NCI-H526 treated with DMSO at 0.1 percent for 48 hours (cell line): ENCODE measurements at regions not wholly inside any gene's neighbourhood (a gene's known extent, or its start where the extent isn't known, plus 50 kb on each side); places are given as distances from the start of the nearest gene placed in this dataset.
A peak's percentile ranks its signal among the peaks of the same experiment; 100 is the strongest.

Experiments used
- DNase-seq: peaks from one replicate; lab custom pipeline; 2025; lab: John Stamatoyannopoulos, UW

DNA sequence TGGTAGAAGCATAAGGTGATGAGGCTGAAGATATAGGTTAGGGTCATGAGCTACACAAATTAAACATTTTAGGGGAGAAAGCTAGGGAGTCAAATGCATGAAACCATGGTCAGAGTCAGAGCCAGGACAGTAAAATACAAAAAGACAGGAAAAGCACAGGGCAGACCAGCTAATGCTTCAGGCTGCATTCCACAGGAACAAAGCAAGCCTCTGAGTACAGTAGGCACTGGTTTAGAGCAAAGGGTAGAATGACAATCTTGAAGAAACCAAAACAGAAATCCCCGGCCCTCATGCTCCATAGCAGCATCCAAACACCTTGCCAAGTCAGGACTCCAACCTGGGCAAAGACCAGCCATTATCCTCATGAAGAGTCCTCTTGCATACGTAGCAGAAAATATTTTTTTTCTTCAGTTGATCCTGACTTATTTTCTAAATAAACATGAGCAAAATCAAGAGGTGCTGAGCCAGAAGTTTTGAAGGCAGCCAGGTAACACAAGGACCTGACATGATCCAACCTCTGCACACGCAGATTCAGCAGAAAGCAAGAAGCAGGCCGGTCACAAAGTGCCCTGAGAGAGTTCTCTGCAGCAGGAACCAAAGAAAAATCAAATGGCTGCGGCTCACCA, 273.1 kb downstream of the TTLL7 start:
- DNase-seq = no peak

DNA sequence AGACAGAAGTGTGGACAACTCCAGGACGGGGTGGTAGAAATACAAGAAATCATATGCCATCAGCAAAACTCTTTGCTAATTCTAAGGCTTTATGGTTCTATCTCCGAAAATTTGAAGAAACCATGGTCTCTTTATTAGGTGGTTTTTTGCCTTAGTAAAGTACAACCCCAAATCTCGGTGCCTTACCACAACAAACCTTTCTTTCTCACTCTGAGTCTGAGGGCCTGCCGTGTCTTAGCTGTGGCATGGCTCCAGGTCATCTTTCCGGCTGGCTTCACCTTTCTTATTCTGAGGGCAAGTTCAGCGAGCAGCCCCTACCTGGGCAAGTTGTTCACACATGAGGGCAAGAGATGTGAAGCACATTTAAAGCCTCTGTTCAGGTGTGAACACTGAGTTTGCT, 280.6 kb downstream of the TTLL7 start:
- DNase-seq = no peak

DNA sequence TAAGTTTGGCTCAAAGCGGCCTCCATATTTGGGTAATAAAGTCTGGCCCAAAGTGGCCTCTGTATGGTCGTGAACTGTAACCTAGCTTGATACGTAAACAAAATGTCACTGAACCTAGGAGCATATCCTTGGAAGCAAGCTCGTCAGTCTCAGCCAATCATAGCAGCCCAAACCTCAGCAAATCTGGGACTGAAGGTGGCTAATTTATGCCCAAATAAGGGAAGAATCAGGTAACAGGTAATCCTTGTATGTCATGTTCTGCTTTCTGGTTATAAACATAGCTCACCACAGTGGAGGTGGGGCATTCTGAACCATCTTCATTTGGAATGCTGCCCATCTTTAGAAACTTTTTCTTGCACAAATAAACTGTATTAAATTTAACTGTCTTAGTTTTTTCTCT, 281.1 kb downstream of the TTLL7 start:
- no peak for DNase-seq

DNA sequence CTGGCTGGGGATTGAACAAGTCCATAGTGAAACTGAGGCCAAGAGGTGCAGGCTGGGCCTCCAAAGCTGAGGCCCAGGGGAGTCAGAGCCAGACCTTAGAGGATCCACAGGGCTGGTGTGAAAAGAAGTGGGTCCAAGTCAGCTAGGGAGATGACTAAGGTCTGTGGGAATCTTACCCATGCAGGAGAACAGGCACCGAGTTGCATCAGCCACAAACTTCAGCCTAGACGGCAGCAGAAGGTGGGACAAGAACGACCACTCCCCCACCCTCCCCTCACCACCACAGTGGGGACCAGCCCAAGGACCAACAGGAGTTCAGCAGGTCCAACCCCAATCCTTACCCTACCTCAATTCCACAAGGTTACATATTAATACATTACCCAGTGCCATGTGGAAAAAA, 282.3 kb downstream of the TTLL7 start:
- no peak for DNase-seq

DNA sequence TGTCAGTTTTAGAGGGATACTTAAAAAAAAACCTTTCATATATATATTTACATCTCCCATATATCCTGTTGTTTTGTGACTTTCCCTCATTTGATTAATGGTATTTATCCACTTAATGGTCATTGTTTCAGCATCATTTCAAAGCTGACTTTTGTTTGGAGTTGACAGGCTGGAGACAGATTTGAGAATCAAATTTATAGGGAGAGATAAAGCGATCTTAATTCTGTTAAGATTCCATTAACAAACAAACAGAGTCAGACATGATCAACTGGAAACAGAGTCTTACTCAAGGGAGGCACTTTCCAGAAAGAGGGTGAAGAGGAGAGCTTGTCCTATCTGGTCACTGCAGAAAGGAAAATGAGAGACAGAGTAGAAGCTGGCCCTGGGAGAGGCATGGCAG, 283.4 kb downstream of the TTLL7 start:
- DNase-seq = no peak

DNA sequence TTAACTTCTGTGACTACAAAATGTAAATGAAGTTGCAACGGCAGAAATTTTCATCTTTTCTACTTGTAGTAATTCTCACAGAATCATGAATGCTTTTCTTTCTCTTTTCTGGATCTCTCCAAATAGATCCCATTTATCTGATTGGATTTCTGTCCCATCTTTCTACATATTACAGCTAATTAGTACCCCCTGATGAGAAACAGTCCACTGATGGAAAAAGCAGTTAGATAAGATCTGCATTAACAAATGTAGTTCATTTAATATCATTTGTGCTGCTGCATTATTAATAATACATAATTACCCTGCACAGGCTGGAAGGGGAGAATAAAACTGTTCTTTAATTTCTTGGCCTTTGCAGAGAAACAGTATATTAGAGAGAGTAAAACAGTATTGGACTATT, 289.3 kb downstream of the TTLL7 start:
- DNase-seq = no peak

DNA sequence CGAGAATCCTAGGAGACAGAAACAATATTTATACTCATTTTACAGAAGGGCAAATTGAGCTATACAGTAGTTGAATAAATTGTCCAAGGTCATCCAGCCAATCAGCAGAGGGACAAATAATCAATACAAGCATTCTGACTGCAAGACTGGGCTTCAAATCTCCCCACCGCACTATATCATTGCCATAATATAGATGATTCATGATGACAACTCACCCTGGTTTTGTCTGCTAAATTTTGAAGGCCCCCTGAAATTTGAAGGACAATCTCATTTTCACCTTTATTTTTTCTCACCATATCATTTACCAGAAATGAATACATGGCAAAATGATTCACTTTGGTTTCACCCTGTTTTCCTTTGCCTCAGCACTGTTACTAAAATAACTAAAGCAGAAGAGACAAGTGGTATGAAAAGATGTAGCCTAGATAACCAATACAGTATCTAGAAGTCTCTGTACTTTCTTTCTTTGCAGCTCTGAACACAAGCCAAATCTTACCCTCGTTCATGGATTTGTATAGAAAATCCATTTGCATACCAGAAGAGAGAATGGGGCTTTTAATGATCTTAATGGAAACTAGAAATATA, 292.5 kb downstream of the TTLL7 start:
- peak; percentile 27 for DNase-seq

DNA sequence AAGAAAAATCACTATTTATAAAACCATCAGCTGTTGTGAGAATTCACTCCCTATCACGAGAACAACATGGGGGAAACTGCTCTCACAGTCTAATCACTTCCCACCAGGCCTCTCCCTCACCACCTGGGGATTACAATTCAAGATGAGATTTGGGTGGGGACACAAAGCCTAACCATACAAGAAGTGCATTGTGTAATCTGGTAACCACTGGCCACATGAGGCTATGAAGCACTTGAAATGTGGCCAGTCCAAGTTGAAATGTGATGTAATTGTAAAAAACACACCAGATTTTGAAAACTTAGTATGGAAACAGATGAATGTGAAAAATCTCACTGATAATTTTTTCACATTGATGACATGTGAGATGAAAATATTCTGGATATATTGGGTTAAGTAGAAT, 293.8 kb downstream of the TTLL7 start:
- no peak for DNase-seq

DNA sequence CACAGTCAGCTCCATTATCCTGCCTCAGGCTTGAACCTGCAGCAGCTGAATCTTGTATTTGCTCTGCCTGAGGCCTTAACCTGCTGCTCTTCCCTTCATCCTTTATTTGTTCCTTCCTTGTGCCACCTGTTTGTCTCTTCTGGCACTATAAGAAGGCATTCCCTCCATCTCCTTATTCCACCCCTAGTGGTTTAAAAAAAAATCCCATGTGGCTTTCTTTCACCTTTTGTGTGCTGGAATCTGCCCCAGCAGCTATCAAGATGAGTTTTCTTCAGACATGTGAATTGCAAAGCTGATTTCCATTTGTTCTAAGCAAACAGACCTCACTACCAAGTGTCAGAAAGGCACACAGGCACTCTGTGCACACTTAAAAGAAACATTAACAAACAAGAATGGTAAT, 294.6 kb downstream of the TTLL7 start:
- DNase-seq = no peak

DNA sequence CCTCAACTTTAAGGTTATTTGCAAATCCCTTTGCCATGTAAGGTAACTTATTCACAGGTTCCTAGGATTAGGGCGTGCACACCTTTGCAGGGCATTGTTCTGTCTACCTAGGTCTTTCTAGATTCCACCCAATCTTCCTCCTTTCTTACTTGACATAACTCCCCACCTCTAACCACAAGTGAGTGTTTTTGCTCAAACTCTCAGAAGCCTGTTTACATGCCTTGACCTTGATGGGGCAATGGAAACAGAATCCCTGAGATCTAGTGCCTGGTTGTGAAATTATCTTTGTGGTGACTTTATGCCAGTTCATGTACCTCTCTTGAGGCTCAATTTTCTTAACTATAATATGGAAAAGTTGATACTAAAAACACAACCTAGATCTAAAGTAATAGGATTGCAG, 296.6 kb downstream of the TTLL7 start:
- no peak for DNase-seq

DNA sequence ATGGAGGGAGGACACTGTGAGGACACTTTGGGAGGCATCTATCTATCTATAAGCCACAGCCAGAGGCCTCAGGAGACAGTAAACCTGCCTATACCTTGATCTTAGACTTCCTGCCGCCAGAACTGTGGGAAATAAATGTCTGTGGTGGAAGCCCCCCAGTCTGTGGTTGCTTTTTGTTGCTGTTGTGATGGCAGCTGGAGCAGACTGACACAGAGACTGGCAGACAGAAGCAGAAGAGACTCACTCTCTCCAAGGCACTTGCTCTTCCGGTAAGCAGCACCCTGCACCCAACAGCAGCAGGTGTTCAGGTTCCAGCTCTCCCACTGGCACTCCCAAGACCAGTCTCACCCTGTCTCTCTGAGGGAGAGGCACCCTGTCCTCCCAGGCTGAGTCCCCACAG, 297.6 kb downstream of the TTLL7 start:
- DNase-seq = no peak

DNA sequence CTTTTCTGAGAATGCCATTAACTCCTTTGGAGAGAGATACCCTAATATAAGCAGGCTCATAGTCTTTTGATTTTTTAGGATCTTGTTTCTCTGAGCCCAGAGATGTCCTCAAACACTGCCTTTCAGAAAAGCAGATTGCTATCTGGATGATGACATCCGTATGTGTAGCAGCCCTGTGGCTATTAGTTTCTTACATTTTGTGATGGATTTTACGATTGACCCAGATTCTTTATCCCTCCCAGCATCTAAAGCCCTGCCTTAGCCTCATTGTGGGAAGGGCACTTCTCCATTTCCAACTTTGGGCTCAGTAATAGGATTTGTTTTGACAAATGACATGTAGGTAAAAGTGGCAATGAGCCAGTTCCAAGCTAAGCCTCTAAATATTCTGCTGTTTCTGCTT, 300.3 kb downstream of the TTLL7 start:
- DNase-seq = no peak

DNA sequence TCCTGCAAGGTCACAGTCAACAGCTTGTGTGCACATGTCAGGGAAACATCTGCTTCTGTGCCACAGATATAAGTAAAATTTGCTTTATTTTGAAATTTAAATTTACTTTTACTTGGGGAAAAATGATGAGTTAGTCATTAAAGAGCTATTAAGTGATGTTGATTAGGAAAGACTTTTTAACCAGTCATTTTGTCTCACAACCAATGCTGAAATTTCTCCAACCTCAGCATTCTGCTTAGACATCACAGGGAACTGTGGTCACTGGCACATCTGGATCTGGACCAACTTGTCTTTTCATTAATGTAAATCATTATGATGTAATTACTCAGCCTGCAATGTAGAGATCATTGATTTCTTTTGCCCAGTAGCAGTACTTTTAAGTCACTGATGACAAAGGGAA, 301.0 kb downstream of the TTLL7 start:
- DNase-seq = no peak

DNA sequence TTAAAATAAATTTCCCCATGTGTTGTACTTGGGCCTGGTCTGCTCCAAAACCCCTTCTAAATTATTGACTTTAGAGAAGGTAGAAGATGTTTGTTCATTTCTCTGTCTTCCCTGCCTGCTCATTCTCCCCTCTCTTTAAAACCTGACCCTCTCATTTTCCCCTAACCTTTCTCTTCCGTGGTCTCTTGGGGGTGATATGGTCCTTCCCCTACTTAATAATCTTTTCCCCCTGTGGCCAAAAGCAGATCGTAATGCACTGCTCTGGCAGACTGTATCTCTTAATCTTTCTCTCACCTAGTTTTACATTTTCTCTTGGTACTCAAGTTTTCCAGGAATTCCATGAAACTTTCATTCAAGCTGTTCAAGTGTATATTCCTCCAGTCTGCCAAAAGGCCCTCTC, 301.7 kb downstream of the TTLL7 start:
- DNase-seq = no peak

DNA sequence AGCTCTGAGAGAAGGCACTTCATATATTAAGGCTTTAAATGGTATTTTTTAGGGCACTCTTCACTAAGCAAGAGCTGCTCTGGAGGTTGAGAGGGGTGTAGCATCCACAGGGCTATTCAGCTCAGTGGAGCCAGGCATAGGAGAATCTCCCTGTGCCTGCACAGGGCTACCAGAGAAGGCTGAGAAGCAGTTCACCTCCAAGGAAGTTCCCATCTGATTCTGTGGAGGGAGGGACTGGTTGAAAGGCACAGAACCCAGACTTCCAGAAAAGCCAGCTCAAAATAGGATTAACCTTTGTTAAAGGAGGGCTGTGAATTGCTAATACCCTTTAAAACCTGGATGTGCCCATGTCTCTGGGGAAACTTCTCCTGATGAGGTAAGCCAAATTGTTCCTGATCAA, 304.5 kb downstream of the TTLL7 start:
- no peak for DNase-seq

DNA sequence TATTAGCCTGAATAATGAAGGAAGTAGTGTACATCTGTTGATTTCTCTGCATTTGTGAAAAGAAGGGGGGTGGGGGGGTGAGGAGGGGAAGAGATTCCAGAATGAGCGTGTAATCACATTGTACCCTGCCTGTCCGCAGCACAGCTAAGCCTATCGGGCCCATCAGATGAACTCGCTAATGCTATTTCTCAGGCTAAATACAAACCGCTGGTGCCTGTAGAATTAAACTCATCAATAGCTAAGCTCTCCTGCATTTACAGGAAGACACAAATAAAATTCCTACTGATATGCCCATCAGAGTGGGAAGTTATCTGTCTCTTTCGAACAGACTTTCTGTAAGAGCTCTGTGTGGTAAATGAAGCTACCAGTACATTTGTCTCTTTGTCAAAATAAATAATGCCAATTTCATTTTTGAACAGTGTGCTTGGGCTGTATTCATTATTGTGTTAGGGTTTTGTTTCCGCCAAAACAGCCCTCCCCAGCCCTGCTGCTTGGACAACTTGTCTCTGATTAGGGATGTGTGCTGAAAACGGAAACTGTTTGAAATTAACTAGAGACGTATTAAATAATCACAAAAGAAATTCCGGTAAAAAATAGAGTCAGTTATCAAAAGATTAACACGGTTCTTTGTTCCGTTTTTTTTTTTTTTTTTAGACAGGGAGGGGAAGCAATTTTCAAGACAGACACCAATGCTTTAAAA, 305.4 kb downstream of the TTLL7 start:
- no peak for DNase-seq

DNA sequence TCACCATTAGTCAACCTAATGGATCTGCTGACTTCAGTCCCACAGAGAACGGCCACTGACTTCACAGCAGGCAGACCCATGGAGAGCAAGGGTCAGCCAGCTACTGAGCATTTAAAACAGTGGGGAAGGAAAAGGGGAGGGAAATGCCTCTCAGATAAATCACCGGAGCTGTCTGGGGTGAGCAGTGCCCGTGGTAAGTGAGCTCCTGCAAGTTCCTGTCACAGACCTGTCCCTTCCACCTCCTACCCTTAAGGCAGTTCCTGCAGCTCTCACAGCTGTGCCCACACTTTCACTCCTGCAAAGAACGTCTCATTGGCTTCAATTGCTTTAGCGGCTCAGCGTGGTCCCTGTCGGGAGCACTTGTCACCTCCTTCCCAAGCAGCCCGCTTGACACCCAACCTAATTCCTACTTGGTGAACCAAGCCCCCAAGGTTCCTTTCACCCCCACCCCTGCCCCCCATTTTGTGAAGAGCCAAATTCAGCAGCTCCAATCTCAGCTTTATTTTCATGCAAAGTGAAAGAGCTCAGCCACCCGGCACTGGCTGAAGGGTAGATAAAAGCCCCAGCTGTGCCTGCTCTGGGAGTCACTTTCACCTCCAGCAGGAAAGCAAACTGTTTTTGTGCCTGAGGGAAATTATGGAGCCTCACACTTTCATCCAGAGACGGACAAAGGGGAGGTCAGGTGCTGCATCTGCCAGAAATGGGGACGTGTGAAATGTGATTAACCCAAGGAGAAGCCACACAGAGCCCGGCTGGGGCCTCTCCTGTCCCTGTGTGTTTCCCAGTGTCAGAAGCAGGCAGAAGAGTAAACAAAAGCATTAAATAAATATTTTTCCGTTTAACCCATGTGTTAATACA, 306.2 kb downstream of the TTLL7 start:
- DNase-seq = no peak

DNA sequence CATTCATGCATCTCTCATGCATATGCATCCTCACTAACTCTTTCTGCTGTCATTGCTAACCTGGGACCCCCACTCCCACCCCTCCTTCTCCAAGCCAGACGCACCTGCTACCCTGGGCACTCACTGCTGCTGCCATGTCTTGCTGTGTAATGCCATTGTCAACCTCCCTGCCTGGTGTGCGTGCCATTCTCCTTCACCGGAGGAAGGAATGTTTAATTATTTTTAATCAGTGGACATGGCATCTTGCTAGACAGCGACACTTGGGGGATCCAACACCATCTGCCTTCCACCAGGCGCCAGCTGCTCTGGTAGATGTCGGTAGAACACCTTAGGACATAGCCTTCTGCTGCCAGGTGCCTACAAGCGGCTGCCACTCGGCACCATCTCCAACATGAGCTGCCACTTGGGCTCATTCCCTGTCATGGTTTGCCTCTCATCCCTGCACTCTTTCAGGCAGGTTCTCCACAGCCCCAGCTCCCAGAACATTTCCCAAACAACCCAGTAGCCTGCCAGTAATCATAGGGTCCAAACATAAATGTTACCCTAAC, 306.9 kb downstream of the TTLL7 start:
- no peak for DNase-seq

DNA sequence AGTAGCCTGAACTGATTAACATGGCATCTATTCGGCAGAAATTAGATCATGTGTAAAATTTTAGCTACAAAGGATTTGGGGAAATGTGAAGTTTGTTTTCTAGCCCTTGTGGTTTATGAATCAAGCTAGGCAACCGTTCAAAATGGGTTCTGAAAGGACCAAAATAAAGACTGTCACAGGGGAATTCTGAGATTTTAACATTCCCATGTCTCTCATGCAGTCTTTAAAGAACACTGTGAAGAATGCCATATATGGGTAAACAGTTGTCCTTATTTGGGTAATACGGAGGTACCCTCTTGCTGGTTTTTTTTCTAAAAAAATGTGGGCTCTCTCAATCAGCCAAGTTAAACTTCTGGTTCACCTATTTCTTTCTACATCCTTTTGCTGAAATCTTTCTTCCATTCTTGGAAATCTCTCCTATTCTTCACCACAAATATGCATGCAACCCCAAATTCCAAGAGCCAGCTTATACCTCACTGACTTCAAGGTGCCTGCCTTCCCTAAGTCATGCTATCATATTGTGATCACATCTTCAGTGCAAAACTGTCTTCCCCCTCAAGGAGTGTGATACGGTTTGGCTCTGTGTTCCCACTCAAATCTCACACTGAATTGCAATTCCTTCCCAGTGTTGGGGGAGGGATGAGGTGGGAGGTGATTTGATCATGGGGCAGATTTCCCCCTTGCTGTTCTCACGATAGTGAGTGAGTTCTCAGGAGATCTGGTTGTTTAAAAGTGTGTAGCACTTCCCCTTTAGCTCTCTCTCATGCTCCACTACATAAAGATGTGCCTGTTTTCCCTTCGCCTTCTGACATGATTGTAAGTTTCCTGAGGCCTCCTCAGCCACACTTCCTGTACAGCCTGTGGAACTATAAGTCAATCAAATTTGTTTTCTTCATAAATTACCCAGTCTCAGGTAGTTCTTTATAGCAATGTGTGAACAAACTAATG, 308.7 kb downstream of the TTLL7 start:
- DNase-seq = no peak

DNA sequence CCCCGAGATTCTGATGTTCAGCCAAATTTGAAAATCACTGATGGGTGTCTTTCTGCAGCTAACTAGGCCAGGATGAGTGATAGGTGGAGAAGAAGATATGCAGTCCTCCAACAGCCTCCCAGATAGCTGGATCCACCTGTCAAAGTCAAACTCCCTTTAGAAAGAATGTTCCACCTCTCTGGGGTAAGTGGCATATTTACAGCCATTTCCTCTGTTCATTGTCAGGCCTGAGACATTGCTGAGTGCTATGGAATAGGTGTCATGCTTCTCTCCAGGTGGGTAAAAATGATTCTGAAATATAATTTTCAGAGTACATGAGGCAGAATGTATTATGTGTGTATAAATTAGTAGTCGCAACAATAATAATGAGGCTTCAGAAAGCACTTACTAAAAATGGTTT, 316.8 kb downstream of the TTLL7 start:
- DNase-seq = no peak

DNA sequence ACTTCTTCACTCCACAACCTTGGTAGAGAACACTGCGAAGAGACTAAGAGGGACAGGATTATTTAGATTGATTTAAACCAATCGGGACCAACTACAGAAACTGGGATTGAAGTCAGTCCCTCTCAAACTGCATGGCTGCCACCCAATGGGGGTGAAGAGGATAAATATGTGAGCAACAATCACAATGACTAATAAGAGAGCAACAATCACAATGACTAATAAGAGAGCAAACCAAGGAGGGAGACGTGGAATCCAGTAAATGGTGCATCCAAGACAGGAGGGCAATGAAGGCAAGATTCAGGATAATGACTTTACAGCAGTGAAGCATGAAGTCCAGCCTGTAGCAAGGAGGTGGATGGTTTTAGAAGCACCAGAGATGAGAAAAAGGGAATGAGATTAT, 322.8 kb downstream of the TTLL7 start:
- DNase-seq = no peak
